ENCODE measurements at regions not wholly inside any gene's neighbourhood (a gene's known extent, or its start where the extent isn't known, plus 50 kb on each side); places are given as distances from the start of the nearest gene placed in this dataset.

- H3K79me2 ChIP-seq (ENCODE audit: insufficient read depth, low read depth, low read length) = no peaks in the 10 kb centered on the region
- H3K4me3 ChIP-seq (ENCODE audit: low read depth, low read length, poor library complexity, severe bottlenecking) = no peak overlapping the region
- no peak for DNase-seq (ENCODE audit: low spot score)
- H3K4me1 ChIP-seq (ENCODE audit: insufficient read depth, low read length, poor library complexity, severe bottlenecking) = no peaks in the 10 kb centered on the region
- intact Hi-C loops (cut with micrococcal nuclease; ENCODE audit: unreplicated experiment) = no loop called here
- H2AFZ ChIP-seq (ENCODE audit: low read length) = no peak overlapping the region
- BruUV-seq (replicated peaks) = no TSS peak
- TF ChIP-seq CTCF (conservative IDR thresholded peaks at IDR 0.05; ENCODE audit: low read length) (no peak), EZH2phosphoT487 (IDR thresholded peaks at IDR 0.05; ENCODE audit: borderline replicate concordance, low read depth, low read length) (no peak)
- no peaks in the 10 kb centered on the region for H3K9me3 ChIP-seq (ENCODE audit: low read length)
- H3K36me3 ChIP-seq (ENCODE audit: insufficient read depth, low read length) = no peaks in the 10 kb centered on the region
- H4K20me1 ChIP-seq (ENCODE audit: insufficient read depth, low read length) = no peaks in the 10 kb centered on the region
- no peak overlapping the region for H3K4me2 ChIP-seq (ENCODE audit: low read length)
- no peak overlapping the region for H3K27ac ChIP-seq (ENCODE audit: low read depth, low read length, poor library complexity, severe bottlenecking)
- no peaks in the 10 kb centered on the region for H3K9me2 ChIP-seq (ENCODE audit: insufficient read depth, low read length)
- POLR2A ChIA-PET = no interaction called here
- CTCF ChIA-PET (ENCODE audit: unreplicated experiment) = no interaction called here
Measured at GRCh38 chr6:99104218-99104617, 156.5 kb upstream of the FBXL4 start.

GRCh38 chr6:99099243-99099642, 151.5 kb upstream of the FBXL4 start:
- POLR2A ChIA-PET = no interaction called here
- H3K9me2 ChIP-seq (ENCODE audit: insufficient read depth, low read length) = no peaks in the 10 kb centered on the region
- H3K4me3 ChIP-seq (ENCODE audit: low read depth, low read length, poor library complexity, severe bottlenecking) = no peak overlapping the region
- intact Hi-C loops (cut with micrococcal nuclease; ENCODE audit: unreplicated experiment) = no loop called here
- no TSS peak for BruUV-seq (replicated peaks)
- no peak overlapping the region for H3K4me2 ChIP-seq (ENCODE audit: low read length)
- no peak overlapping the region for H3K27ac ChIP-seq (ENCODE audit: low read depth, low read length, poor library complexity, severe bottlenecking)
- H4K20me1 ChIP-seq (ENCODE audit: insufficient read depth, low read length) = no peaks in the 10 kb centered on the region
- H3K36me3 ChIP-seq (ENCODE audit: insufficient read depth, low read length) = no peaks in the 10 kb centered on the region
- no peaks in the 10 kb centered on the region for H3K79me2 ChIP-seq (ENCODE audit: insufficient read depth, low read depth, low read length)
- H3K4me1 ChIP-seq (ENCODE audit: insufficient read depth, low read length, poor library complexity, severe bottlenecking) = peaks cover 16% of the 10 kb centered on the region
- CTCF ChIA-PET (ENCODE audit: unreplicated experiment) = interaction anchor here (0.5 kb wide), 1 partner anchor 841 kb away, joined by 4 read pairs; no protein-coding TSS in a partner anchor
- DNase-seq (ENCODE audit: low spot score) = no peak
- TF ChIP-seq EZH2phosphoT487 (IDR thresholded peaks at IDR 0.05; ENCODE audit: borderline replicate concordance, low read depth, low read length) (no peak), CTCF (conservative IDR thresholded peaks at IDR 0.05; ENCODE audit: low read length) (no peak)
- no peak overlapping the region for H2AFZ ChIP-seq (ENCODE audit: low read length)
- H3K9me3 ChIP-seq (ENCODE audit: low read length) = no peaks in the 10 kb centered on the region

GRCh38 chr6:99096170-99096569, 148.4 kb upstream of the FBXL4 start:
- DNase-seq (ENCODE audit: low spot score) = no peak
- no peaks in the 10 kb centered on the region for H3K36me3 ChIP-seq (ENCODE audit: insufficient read depth, low read length)
- ChIA-PET POLR2A (interaction anchor here (0.5 kb wide), 1 partner anchor 51 kb away, joined by 3 read pairs; no protein-coding TSS in a partner anchor), CTCF (ENCODE audit: unreplicated experiment) (no interaction called here)
- no peak for TF ChIP-seq CTCF (conservative IDR thresholded peaks at IDR 0.05; ENCODE audit: low read length)
- no peak for TF ChIP-seq EZH2phosphoT487 (IDR thresholded peaks at IDR 0.05; ENCODE audit: borderline replicate concordance, low read depth, low read length)
- H3K4me1 ChIP-seq (ENCODE audit: insufficient read depth, low read length, poor library complexity, severe bottlenecking) = peaks cover 47% of the 10 kb centered on the region
- no peaks in the 10 kb centered on the region for H4K20me1 ChIP-seq (ENCODE audit: insufficient read depth, low read length)
- H3K4me2 ChIP-seq (ENCODE audit: low read length) = no peak overlapping the region
- intact Hi-C loops (cut with micrococcal nuclease; ENCODE audit: unreplicated experiment) = no loop called here
- no TSS peak for BruUV-seq (replicated peaks)
- H3K4me3 ChIP-seq (ENCODE audit: low read depth, low read length, poor library complexity, severe bottlenecking) = no peak overlapping the region
- no peak overlapping the region for H2AFZ ChIP-seq (ENCODE audit: low read length)
- no peaks in the 10 kb centered on the region for H3K79me2 ChIP-seq (ENCODE audit: insufficient read depth, low read depth, low read length)
- no peak overlapping the region for H3K27ac ChIP-seq (ENCODE audit: low read depth, low read length, poor library complexity, severe bottlenecking)
- H3K9me3 ChIP-seq (ENCODE audit: low read length) = no peaks in the 10 kb centered on the region
- no peaks in the 10 kb centered on the region for H3K9me2 ChIP-seq (ENCODE audit: insufficient read depth, low read length)
